ENCODE measurements at regions not wholly inside any gene's neighbourhood (a gene's known extent, or its start where the extent isn't known, plus 50 kb on each side); places are given as distances from the start of the nearest gene placed in this dataset.
A peak's percentile ranks its signal among the peaks of the same experiment; 100 is the strongest.

- Histone ChIP-seq H3K36me3 (no peaks in the 10 kb centered on the region), H3K4me3 (no peak overlapping the region), H3K9me3 (no peaks in the 10 kb centered on the region), H3K27me3 (no peaks in the 10 kb centered on the region), H3K27ac (no peak overlapping the region), H3K4me1 (peaks cover 6 to 9% (median 8%) of the 10 kb centered on the region in 4 donors)
- DNase-seq (no peak), ATAC-seq (ENCODE audit: low FRiP score in 2 of 2) (peak; percentile 57 to 71)
- WGBS, 2 donors, result 33 to 35% methylated on average over 3 of the region's 3 CpGs
- TF ChIP-seq CTCF (IDR thresholded peaks at IDR 0.05) (peak in 4 of 6 experiments; percentile 12 to 34 (median 18)), POLR2A (IDR thresholded peaks at IDR 0.05) (no peak), EP300 (IDR thresholded peaks at IDR 0.05) (no peak), POLR2AphosphoS5 (IDR thresholded peaks at IDR 0.05) (no peak)
Measured at GRCh38 chr6:113414511-113414910, 442.6 kb upstream of the MARCKS start.

GRCh38 chr6:113416170-113416569, 441.0 kb upstream of the MARCKS start:
- DNase-seq (no peak), ATAC-seq (ENCODE audit: low FRiP score in 2 of 2) (no peak)
- Histone ChIP-seq H3K4me3 (no peak overlapping the region), H3K4me1 (peaks cover 0 to 3% (median 1%) of the 10 kb centered on the region in 4 donors), H3K27ac (no peak overlapping the region), H3K36me3 (no peaks in the 10 kb centered on the region), H3K27me3 (no peaks in the 10 kb centered on the region), H3K9me3 (no peaks in the 10 kb centered on the region)
- TF ChIP-seq POLR2A (IDR thresholded peaks at IDR 0.05), result no peak
- no peak for TF ChIP-seq POLR2AphosphoS5 (IDR thresholded peaks at IDR 0.05)
- TF ChIP-seq EP300 (IDR thresholded peaks at IDR 0.05), result no peak
- no peak for TF ChIP-seq CTCF (IDR thresholded peaks at IDR 0.05)
- WGBS, 2 donors, result 81 to 83% methylated on average over 1 of the region's 1 CpG

GRCh38 chr6:113420290-113420689, 436.9 kb upstream of the MARCKS start:
- whole genome bisulfite sequencing, 2 donors, result 86 to 93% methylated on average over 1 of the region's 1 CpG
- H3K27me3 ChIP-seq, result no peaks in the 10 kb centered on the region

GRCh38 chr6:113421997-113422396, 435.1 kb upstream of the MARCKS start:
- Histone ChIP-seq H3K4me3 (no peak overlapping the region), H3K4me1 (no peaks in the 10 kb centered on the region), H3K27ac (no peak overlapping the region), H3K27me3 (no peaks in the 10 kb centered on the region), H3K9me3 (no peaks in the 10 kb centered on the region), H3K36me3 (no peaks in the 10 kb centered on the region)
- DNase-seq (no peak), ATAC-seq (ENCODE audit: low FRiP score in 2 of 2) (no peak)
- TF ChIP-seq CTCF (IDR thresholded peaks at IDR 0.05) (no peak), EP300 (IDR thresholded peaks at IDR 0.05) (no peak), POLR2AphosphoS5 (IDR thresholded peaks at IDR 0.05) (no peak), POLR2A (IDR thresholded peaks at IDR 0.05) (no peak)
- 61 to 75% methylated on average over 1 of the region's 1 CpG for WGBS, 2 donors

More at GRCh38 chr6:113420290-113420689, 436.9 kb upstream of the MARCKS start:
- no peak overlapping the region for H3K27ac ChIP-seq
- H3K36me3 ChIP-seq, result no peaks in the 10 kb centered on the region
- DNase-seq (no peak), ATAC-seq (ENCODE audit: low FRiP score in 2 of 2) (no peak)
- H3K4me3 ChIP-seq, result no peak overlapping the region
- no peaks in the 10 kb centered on the region for H3K4me1 ChIP-seq
- TF ChIP-seq EP300 (IDR thresholded peaks at IDR 0.05) (no peak), CTCF (IDR thresholded peaks at IDR 0.05) (no peak), POLR2AphosphoS5 (IDR thresholded peaks at IDR 0.05) (no peak), POLR2A (IDR thresholded peaks at IDR 0.05) (no peak)
- no peaks in the 10 kb centered on the region for H3K9me3 ChIP-seq

- no peak overlapping the region for H3K4me3 ChIP-seq
- H3K27ac ChIP-seq, result no peak overlapping the region
- DNase-seq (no peak), ATAC-seq (ENCODE audit: low FRiP score in 2 of 2) (no peak)
- TF ChIP-seq CTCF (IDR thresholded peaks at IDR 0.05) (no peak), POLR2A (IDR thresholded peaks at IDR 0.05) (no peak)
- WGBS, 2 donors, result 86 to 100% methylated on average over 1 of the region's 1 CpG
- H3K4me1 ChIP-seq, result no peaks in the 10 kb centered on the region
- no peaks in the 10 kb centered on the region for H3K36me3 ChIP-seq
- no peaks in the 10 kb centered on the region for H3K27me3 ChIP-seq
- H3K9me3 ChIP-seq, result no peaks in the 10 kb centered on the region
Measured at GRCh38 chr6:113423956-113424355, 433.2 kb upstream of the MARCKS start.
